Osteoblast (primary cell): ENCODE measurements at regions not wholly inside any gene's neighbourhood (a gene's known extent, or its start where the extent isn't known, plus 50 kb on each side); places are given as distances from the start of the nearest gene placed in this dataset.
A peak's percentile ranks its signal among the peaks of the same experiment; 100 is the strongest.

Experiments
- DNase-seq: peaks from one replicate; pipeline ENCODE4 v3.0.0; 2011; ENCODE audit warnings: low spot score, mixed read lengths; ENCODE audit not compliant: insufficient read length; ENCODE audit errors: missing footprints
- H2AFZ ChIP-seq: 2 replicates; pipeline ENCODE4 v1.6.0; 2011; ENCODE audit warnings: mild to moderate bottlenecking, low read length
- H3K27ac ChIP-seq: 2 replicates; pipeline ENCODE4 v1.5.1; 2011; ENCODE audit warnings: mild to moderate bottlenecking, low read depth, low read length, moderate library complexity
- H3K27me3 ChIP-seq: 2 replicates; pipeline ENCODE4 v1.6.0; 2012; ENCODE audit warnings: mild to moderate bottlenecking, control low read depth, inconsistent platforms, low read length, moderate library complexity; ENCODE audit not compliant: insufficient read depth
- H3K36me3 ChIP-seq: 2 replicates; pipeline ENCODE4 v1.5.1; 2011; ENCODE audit warnings: mild to moderate bottlenecking, low read length, control low read depth, moderate library complexity; ENCODE audit not compliant: insufficient read depth
- H3K4me1 ChIP-seq: 2 replicates; pipeline ENCODE4 v1.5.1; 2011; ENCODE audit warnings: mild to moderate bottlenecking, low read length, control low read depth, moderate library complexity; ENCODE audit not compliant: insufficient read depth
- H3K4me2 ChIP-seq: 2 replicates; pipeline ENCODE4 v1.6.0; 2011; ENCODE audit warnings: mild to moderate bottlenecking, low read length; ENCODE audit not compliant: insufficient read depth
- H3K4me3 ChIP-seq: fragments of 200-600 bp; sonication (generic); 3 replicates; pipeline ENCODE4 v1.5.1; 2012; ENCODE audit warnings: mild to moderate bottlenecking, low read length, inconsistent platforms; ENCODE audit not compliant: insufficient read depth
- H3K79me2 ChIP-seq: 2 replicates; pipeline ENCODE4 v1.6.0; 2012; ENCODE audit warnings: mild to moderate bottlenecking, low read length, control low read depth, inconsistent platforms; ENCODE audit not compliant: insufficient read depth
- H3K9me3 ChIP-seq: 2 replicates; pipeline ENCODE4 v1.5.1; 2011; ENCODE audit warnings: low read depth, low read length, control low read depth
- H4K20me1 ChIP-seq: 2 replicates; pipeline ENCODE4 v1.6.0; 2012; ENCODE audit warnings: mild to moderate bottlenecking, low read length, control low read depth; ENCODE audit not compliant: insufficient read depth
- TF ChIP-seq, protein P1 (sequence below): IDR thresholded peaks from 2 replicates; pipeline ENCODE4 v1.5.1; 2011; ENCODE audit warnings: mild to moderate bottlenecking, low read depth, low read length, moderate library complexity; ENCODE audit errors: extremely low read depth

DNA sequence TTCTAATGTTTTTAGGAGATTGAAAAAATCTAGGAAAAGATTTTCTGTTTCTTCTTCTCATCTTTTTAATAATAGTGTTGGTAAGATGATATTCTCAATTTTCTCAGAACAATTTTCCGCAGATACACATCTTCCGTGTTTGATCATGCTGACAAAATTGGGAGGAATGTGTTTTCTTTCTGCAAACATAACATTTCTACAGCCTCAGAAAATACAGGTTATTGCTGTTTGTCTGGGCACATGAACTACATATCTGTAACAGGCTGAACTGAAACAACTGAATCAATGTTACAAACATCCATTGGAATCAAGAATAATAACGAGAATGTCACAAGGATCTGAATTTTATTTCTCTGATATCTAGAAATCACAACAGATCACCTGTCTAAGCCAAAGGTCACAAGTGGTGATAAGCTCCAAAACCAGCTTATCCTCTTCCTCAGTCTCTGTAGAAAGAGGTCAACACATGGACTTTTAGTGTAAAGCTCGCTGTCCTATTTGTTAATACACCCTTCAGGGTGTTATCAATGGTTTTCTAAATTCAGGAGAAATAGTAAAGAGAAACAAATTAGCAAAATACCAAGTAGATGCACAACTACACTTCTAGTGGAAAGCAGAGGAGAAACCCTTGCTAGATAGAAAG is 197.3 kb upstream of the MARCKS start:
- Histone ChIP-seq H3K27ac (no peak overlapping the region), H3K27me3 (no peaks in the 10 kb centered on the region), H3K4me1 (peaks cover 3% of the 10 kb centered on the region), H3K36me3 (no peaks in the 10 kb centered on the region), H4K20me1 (no peaks in the 10 kb centered on the region), H3K4me3 (no peak overlapping the region), H3K9me3 (no peaks in the 10 kb centered on the region), H3K79me2 (no peaks in the 10 kb centered on the region), H2AFZ (no peak overlapping the region), H3K4me2 (no peak overlapping the region)
- TF ChIP-seq, protein P1, sequence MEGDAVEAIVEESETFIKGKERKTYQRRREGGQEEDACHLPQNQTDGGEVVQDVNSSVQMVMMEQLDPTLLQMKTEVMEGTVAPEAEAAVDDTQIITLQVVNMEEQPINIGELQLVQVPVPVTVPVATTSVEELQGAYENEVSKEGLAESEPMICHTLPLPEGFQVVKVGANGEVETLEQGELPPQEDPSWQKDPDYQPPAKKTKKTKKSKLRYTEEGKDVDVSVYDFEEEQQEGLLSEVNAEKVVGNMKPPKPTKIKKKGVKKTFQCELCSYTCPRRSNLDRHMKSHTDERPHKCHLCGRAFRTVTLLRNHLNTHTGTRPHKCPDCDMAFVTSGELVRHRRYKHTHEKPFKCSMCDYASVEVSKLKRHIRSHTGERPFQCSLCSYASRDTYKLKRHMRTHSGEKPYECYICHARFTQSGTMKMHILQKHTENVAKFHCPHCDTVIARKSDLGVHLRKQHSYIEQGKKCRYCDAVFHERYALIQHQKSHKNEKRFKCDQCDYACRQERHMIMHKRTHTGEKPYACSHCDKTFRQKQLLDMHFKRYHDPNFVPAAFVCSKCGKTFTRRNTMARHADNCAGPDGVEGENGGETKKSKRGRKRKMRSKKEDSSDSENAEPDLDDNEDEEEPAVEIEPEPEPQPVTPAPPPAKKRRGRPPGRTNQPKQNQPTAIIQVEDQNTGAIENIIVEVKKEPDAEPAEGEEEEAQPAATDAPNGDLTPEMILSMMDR = no peak
- DNase-seq = no peak

- Histone ChIP-seq H3K4me3 (no peak overlapping the region), H3K4me1 (no peaks in the 10 kb centered on the region), H4K20me1 (no peaks in the 10 kb centered on the region), H3K4me2 (no peak overlapping the region), H3K36me3 (no peaks in the 10 kb centered on the region), H3K79me2 (no peaks in the 10 kb centered on the region), H3K27ac (no peak overlapping the region), H3K9me3 (no peaks in the 10 kb centered on the region), H3K27me3 (no peaks in the 10 kb centered on the region), H2AFZ (no peak overlapping the region)
- no peak for DNase-seq
- TF ChIP-seq, protein P1 = no peak
Observed at GRCh38 chr6:113660819-113661218, 196.3 kb upstream of the MARCKS start.

DNA sequence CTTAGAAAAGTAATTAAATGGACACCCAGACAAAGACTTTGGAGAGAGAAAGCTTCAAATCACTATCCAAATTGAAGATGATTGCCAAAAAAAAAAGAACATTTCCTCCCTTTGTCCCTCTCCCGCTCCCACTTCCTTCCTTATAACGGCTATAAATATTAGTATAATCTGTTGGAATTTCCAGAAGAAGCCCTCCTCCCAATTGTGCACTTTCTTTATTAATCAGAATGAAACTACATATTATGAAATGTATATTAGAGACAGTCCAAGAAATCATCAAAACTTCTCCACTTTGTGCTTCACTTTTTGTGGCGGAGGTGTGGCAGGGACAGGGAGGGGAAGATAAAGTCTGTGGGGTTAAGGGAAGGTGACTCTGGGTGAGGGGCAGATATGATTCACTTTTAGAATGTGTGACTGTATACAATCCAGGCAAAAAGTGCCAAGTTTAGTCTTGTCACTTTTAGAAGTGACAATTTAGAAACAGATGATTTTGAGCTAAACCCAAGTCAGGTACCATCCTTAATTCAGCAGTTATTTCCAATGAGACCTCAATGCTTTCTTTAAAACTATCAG is 195.0 kb upstream of the MARCKS start:
- Histone ChIP-seq H3K4me2 (no peak overlapping the region), H2AFZ (no peak overlapping the region), H4K20me1 (no peaks in the 10 kb centered on the region), H3K4me3 (no peak overlapping the region), H3K4me1 (no peaks in the 10 kb centered on the region), H3K36me3 (no peaks in the 10 kb centered on the region), H3K9me3 (no peaks in the 10 kb centered on the region), H3K27me3 (no peaks in the 10 kb centered on the region), H3K27ac (no peak overlapping the region), H3K79me2 (no peaks in the 10 kb centered on the region)
- TF ChIP-seq, protein P1 = no peak
- DNase-seq = peak; percentile 30

GRCh38 chr6:113662688-113663333 is 194.3 kb upstream of the MARCKS start:
- Histone ChIP-seq H3K27ac (no peak overlapping the region), H3K79me2 (no peaks in the 10 kb centered on the region), H3K4me3 (no peak overlapping the region), H3K4me2 (no peak overlapping the region), H3K4me1 (no peaks in the 10 kb centered on the region), H3K36me3 (no peaks in the 10 kb centered on the region), H4K20me1 (no peaks in the 10 kb centered on the region), H3K27me3 (no peaks in the 10 kb centered on the region), H3K9me3 (no peaks in the 10 kb centered on the region), H2AFZ (no peak overlapping the region)
- TF ChIP-seq, protein P1 = no peak
- no peak for DNase-seq
